K562 (cell line): ENCODE measurements at regions not wholly inside any gene's neighbourhood (a gene's known extent, or its start where the extent isn't known, plus 50 kb on each side); places are given as distances from the start of the nearest gene placed in this dataset.

Source experiments
- ATAC-seq: fragments of 200-7000 bp; cut with Tn5 transposase; 3 replicates; pipeline ENCODE4 v1.9.1; 2020; ENCODE audit warnings: moderate library complexity
- BruUV-seq: library from RNA; stranded (reverse); fragments of 400-500 nt; replicated peaks from 2 replicates; lab custom pipeline; 2021; lab: Mats Ljungman, UMichigan
- CTCF ChIA-PET: fragments of 300-600 bp; formaldehyde crosslinking; extraction: SDS; loops from one replicate; lab custom pipeline; 2021; ENCODE audit warnings: low intra/inter-chr PET ratio; lab: Yijun Ruan, JAX
- POLR2A ChIA-PET: fragments of 300-600, 350-650 bp; sonication (Branson Sonifier 250); formaldehyde crosslinking; extraction: SDS; loops from one replicate; lab custom pipeline; 2021; ENCODE audit warnings: antibody characterized with exemption, inconsistent platforms; lab: Yijun Ruan, JAX
- DNase-seq, 4 experiments: peaks; one replicate each; pipeline versions ENCODE4 v3.0.0 to v3.0.0-alpha.2; 2011 to 2018; ENCODE audit warnings: low spot score in 3 of 4, mixed read lengths in 3 of 4; ENCODE audit errors: extremely low read depth in 1 of 4
- FAIRE-seq: peaks from 2 replicates; lab custom pipeline; 2011; peaks lifted over from hg19 to GRCh38; lab: Jason Lieb, UNC
- H2AFZ ChIP-seq: 2 replicates; pipeline ENCODE4 v1.6.0; 2011; ENCODE audit warnings: low read depth, low read length, control low read depth, inconsistent platforms
- H3K27ac ChIP-seq: fragments of 200-600 bp; 3 replicates; pipeline ENCODE4 v1.8.0; 2011; ENCODE audit warnings: low read depth, mild to moderate bottlenecking, control low read depth, inconsistent platforms, low read length, moderate library complexity, mixed read lengths; ENCODE audit errors: extremely low read depth
- H3K27me3 ChIP-seq, 2 experiments: fragments of 300-600 bp in 1 of 2; 2 replicates in 1 of 2; 3 replicates in 1 of 2; pipeline versions ENCODE4 v1.6.0 to v1.8.0; 2011; ENCODE audit warnings: inconsistent platforms in 2 of 2, low read length in 2 of 2, mild to moderate bottlenecking in 1 of 2, mixed read lengths in 1 of 2, moderate library complexity in 1 of 2; ENCODE audit not compliant: control insufficient read depth in 2 of 2, insufficient read depth in 2 of 2
- H3K36me3 ChIP-seq: fragments of 300-600 bp; 3 replicates; pipeline ENCODE4 v1.8.0; 2011; ENCODE audit warnings: mild to moderate bottlenecking, low read length, inconsistent platforms; ENCODE audit not compliant: control insufficient read depth, insufficient read depth
- H3K4me1 ChIP-seq, 2 experiments: fragments of 200-600 bp in 1 of 2; replicated peaks in 1 of 2; 2 replicates in 1 of 2; 3 replicates in 1 of 2; pipeline versions ENCODE4 v1.5.1 to v1.8.0; 2011; ENCODE audit warnings: inconsistent platforms in 2 of 2, low read length in 2 of 2, mild to moderate bottlenecking in 1 of 2, mixed read lengths in 1 of 2, moderate library complexity in 1 of 2; ENCODE audit not compliant: control insufficient read depth in 2 of 2, insufficient read depth in 2 of 2
- H3K4me2 ChIP-seq: 2 replicates; pipeline ENCODE4 v1.6.1; 2011; ENCODE audit warnings: low read length, control low read depth, inconsistent platforms, mixed read lengths; ENCODE audit not compliant: insufficient read depth
- H3K4me3 ChIP-seq: fragments of 200-600 bp; sonication (generic), shearing (Covaris generic); 2 replicates; pipeline ENCODE4 v1.5.1; 2016; ENCODE audit warnings: control low read depth, inconsistent platforms
- H3K79me2 ChIP-seq: fragments of 200-600 bp; 3 replicates; pipeline ENCODE4 v1.8.0; 2011; ENCODE audit warnings: low read length, inconsistent platforms; ENCODE audit not compliant: control insufficient read depth, insufficient read depth
- H3K9ac ChIP-seq, 2 experiments: 2 replicates each; pipeline versions ENCODE4 v1.6.0 to v1.6.1; 2011; ENCODE audit warnings: low read depth in 2 of 2, low read length in 2 of 2, control low read depth in 1 of 2, inconsistent platforms in 1 of 2, mild to moderate bottlenecking in 1 of 2, mixed read lengths in 1 of 2; ENCODE audit not compliant: insufficient read depth in 1 of 2
- H3K9me1 ChIP-seq: one replicate; pipeline ENCODE4 v1.6.0; 2011; ENCODE audit warnings: inconsistent platforms, mild to moderate bottlenecking, low read length, moderate library complexity; ENCODE audit not compliant: control insufficient read depth, insufficient read depth
- H3K9me3 ChIP-seq: replicated peaks from 2 replicates; pipeline ENCODE4 v1.5.1; 2011; ENCODE audit warnings: low read depth, low read length, inconsistent platforms; ENCODE audit not compliant: control insufficient read depth, insufficient read depth
- H4K20me1 ChIP-seq: replicated peaks from 2 replicates; pipeline ENCODE4 v1.6.1; 2011; ENCODE audit warnings: low read length, inconsistent platforms, mixed read lengths; ENCODE audit not compliant: control insufficient read depth, insufficient read depth
- HMG20B ChIP-seq: fragments of 250-450 bp; sonication (Bioruptor Pico); IDR thresholded peaks from 2 replicates; pipeline ENCODE4 v1.5.0; 2021; ENCODE audit warnings: mild to moderate bottlenecking
- ILF3 ChIP-seq: fragments of 450-650 bp; IDR thresholded peaks from 2 replicates; pipeline ENCODE4 v1.6.1; 2018; ENCODE audit warnings: antibody characterized with exemption, mild to moderate bottlenecking, moderate library complexity, borderline replicate concordance
- PBX2 ChIP-seq, 2 experiments: IDR thresholded peaks in 1 of 2; conservative IDR thresholded peaks in 1 of 2; 2 replicates each; pipeline ENCODE4 v1.6.1; 2016; ENCODE audit warnings: low read depth in 2 of 2, mild to moderate bottlenecking in 1 of 2, missing compliant biosample characterization in 1 of 2, missing genetic modification characterization in 1 of 2, moderate library complexity in 1 of 2
- SIN3B ChIP-seq: fragments of 450-650 bp; IDR thresholded peaks from 2 replicates; pipeline ENCODE4 v1.6.1; 2017; ENCODE audit warnings: low read depth, mild to moderate bottlenecking, moderate library complexity
- THAP7 ChIP-seq: fragments of 250-450 bp; sonication (Bioruptor Pico); IDR thresholded peaks from 2 replicates; pipeline ENCODE4 v1.5.0; 2021
- ZKSCAN3 ChIP-seq: fragments of 250-450 bp; sonication (Bioruptor Pico); IDR thresholded peaks from 2 replicates; pipeline ENCODE4 v1.4.0; 2020
- ZNF224 ChIP-seq: sonication (generic); formaldehyde crosslinking; IDR thresholded peaks from 2 replicates; pipeline ENCODE4 v1.8.0; 2022; ENCODE audit warnings: mild to moderate bottlenecking, missing genetic modification reagents
- ZNF609 ChIP-seq: sonication (generic); formaldehyde crosslinking; IDR thresholded peaks from 2 replicates; pipeline ENCODE4 v1.8.1; 2023; ENCODE audit warnings: missing genetic modification reagents, mild to moderate bottlenecking, borderline replicate concordance
- WGBS: fragments of 100-300 bp; shearing (Covaris generic); methylation state at CpG from one replicate; pipeline ENCODE4 v1.1.6; 2016; ENCODE audit warnings: low coverage, mixed read lengths; ENCODE audit not compliant: insufficient coverage; ENCODE audit errors: missing lambda C conversion rate; 5-methylcytosine and 5-hydroxymethylcytosine counted together
- in situ Hi-C: fragments of 300-500 bp; cut with MboI; formaldehyde crosslinking; loops from 4 replicates; pipeline ENCODE4 v1.15.0; 2018; ENCODE audit warnings: inconsistent platforms, mixed read lengths
- intact Hi-C: fragments of 100-400 bp; cut with micrococcal nuclease; formaldehyde crosslinking; loops from 2 replicates; pipeline ENCODE4 v1.14.2; 2022

- Histone ChIP-seq H3K9me3 (no peaks in the 10 kb centered on the region), H3K4me2 (no peak overlapping the region), H3K4me3 (no peak overlapping the region), H3K9me1 (no peaks in the 10 kb centered on the region), H3K27me3 (no peaks in the 10 kb centered on the region), H3K36me3 (no peaks in the 10 kb centered on the region), H4K20me1 (no peaks in the 10 kb centered on the region), H3K4me1 (no peaks in the 10 kb centered on the region), H3K79me2 (no peaks in the 10 kb centered on the region), H3K27ac (no peak overlapping the region), H3K9ac (no peak overlapping the region), H2AFZ (no peak overlapping the region)
- DNase-seq (no peak), FAIRE-seq (no peak), ATAC-seq (no peak)
- TF ChIP-seq ZNF224 (no peak), THAP7 (CRISPR knock-in tag) (no peak), ILF3 (no peak)
- 0% methylated on average over 3 of the region's 3 CpGs for WGBS
- ChIA-PET POLR2A (no interaction called here), CTCF (no interaction called here)
- no TSS peak for BruUV-seq
- in situ Hi-C loops: no loop called here
- intact Hi-C loops: no loop called here
Measured at GRCh38 chr13:47801555-47801954, 199.5 kb downstream of the SUCLA2 start.

GRCh38 chr13:47800593-47800992 lies 200.5 kb downstream of the SUCLA2 start:
- ATAC-seq (no peak), FAIRE-seq (no peak), DNase-seq (no peak)
- Histone ChIP-seq H3K36me3 (no peaks in the 10 kb centered on the region), H3K27ac (no peak overlapping the region), H3K9me3 (no peaks in the 10 kb centered on the region), H3K9me1 (no peaks in the 10 kb centered on the region), H3K4me3 (no peak overlapping the region), H3K4me1 (no peaks in the 10 kb centered on the region), H3K4me2 (no peak overlapping the region), H2AFZ (no peak overlapping the region), H3K9ac (no peak overlapping the region), H4K20me1 (no peaks in the 10 kb centered on the region), H3K27me3 (no peaks in the 10 kb centered on the region), H3K79me2 (no peaks in the 10 kb centered on the region)
- intact Hi-C loops: no loop called here
- in situ Hi-C loops: no loop called here
- no TSS peak for BruUV-seq
- 0% methylated on average over 1 of the region's 2 CpGs for WGBS
- CTCF ChIA-PET: no interaction called here
- POLR2A ChIA-PET: no interaction called here
- TF ChIP-seq HMG20B (CRISPR knock-in tag) (no peak), PBX2 (CRISPR knock-in tag; IDR thresholded peaks at IDR 0.05; ENCODE audit: low read depth) (no peak), PBX2 (tag; conservative IDR thresholded peaks at IDR 0.05; ENCODE audit: low read depth) (no peak), ZNF609 (CRISPR knock-in tag) (no peak), SIN3B (no peak), ZKSCAN3 (no peak)
